A549 (cell line): ENCODE measurements at regions not wholly inside any gene's neighbourhood (a gene's known extent, or its start where the extent isn't known, plus 50 kb on each side); places are given as distances from the start of the nearest gene placed in this dataset.

Experiments
- CHD4 ChIP-seq: fragments of 200-600 bp; sonication (generic); IDR thresholded peaks from 2 replicates; pipeline ENCODE4 v1.6.1; 2016; ENCODE audit warnings: antibody characterized with exemption, mild to moderate bottlenecking, borderline replicate concordance
- CTCF ChIP-seq: fragments of >200 bp; sonication (Bioruptor Twin); formaldehyde crosslinking; IDR thresholded peaks from 3 replicates; pipeline ENCODE4 v1.5.1; 2016
- ELK1 ChIP-seq: fragments of 150-350 bp; IDR thresholded peaks from 2 replicates; pipeline ENCODE4 v1.6.1; 2014; ENCODE audit warnings: low read depth, mild to moderate bottlenecking, low read length
- JUNB ChIP-seq: fragments of >200 bp; sonication (Bioruptor Twin); formaldehyde crosslinking; IDR thresholded peaks from 2 replicates; pipeline ENCODE4 v1.6.1; 2016
- NR3C1 ChIP-seq: fragments of >200 bp; sonication (Bioruptor Twin); formaldehyde crosslinking; IDR thresholded peaks from 3 replicates; pipeline ENCODE4 v1.6.1; 2017
- POLR2A ChIP-seq: IDR thresholded peaks from 2 replicates; pipeline ENCODE4 v1.6.1; 2012; ENCODE audit warnings: mild to moderate bottlenecking, low read length
- SMC3 ChIP-seq: fragments of >200 bp; sonication (Bioruptor Twin); formaldehyde crosslinking; IDR thresholded peaks from 3 replicates; pipeline ENCODE4 v1.6.1; 2018; ENCODE audit warnings: inconsistent platforms
- TFCP2L1 ChIP-seq: fragments of 250-450 bp; sonication (Bioruptor Pico); IDR thresholded peaks from 2 replicates; pipeline ENCODE4 v1.5.0; 2021; ENCODE audit warnings: mild to moderate bottlenecking

- TF ChIP-seq TFCP2L1, result no peak
- no peak for TF ChIP-seq CTCF
- no peak for TF ChIP-seq NR3C1
- TF ChIP-seq CHD4, result no peak
- no peak for TF ChIP-seq JUNB
- TF ChIP-seq POLR2A, result no peak
- no peak for TF ChIP-seq ELK1
- TF ChIP-seq SMC3, result no peak
Observed at GRCh38 chr21:18803624-18804023, 400.0 kb upstream of the TMPRSS15 start.
